ENCODE measurements at regions not wholly inside any gene's neighbourhood (a gene's known extent, or its start where the extent isn't known, plus 50 kb on each side); places are given as distances from the start of the nearest gene placed in this dataset.
A peak's percentile ranks its signal among the peaks of the same experiment; 100 is the strongest.

GRCh38 chr15:61393524-61393923 is 164.4 kb upstream of the RORA start (continued):
- no peak for TF ChIP-seq SREBF1 (IDR thresholded peaks at IDR 0.05; ENCODE audit: low read length)
- no peak for TF ChIP-seq POLR2AphosphoS5 (IDR thresholded peaks at IDR 0.05; ENCODE audit: low read length)
- no peak for TF ChIP-seq ZNF592 (IDR thresholded peaks at IDR 0.05)
- TF ChIP-seq HDGF (IDR thresholded peaks at IDR 0.05): no peak
- TF ChIP-seq SMARCA5 (IDR thresholded peaks at IDR 0.05): no peak
- no peak for TF ChIP-seq SUPT20H (IDR thresholded peaks at IDR 0.05; ENCODE audit: borderline replicate concordance, control insufficient read depth, low read depth, low read length)
- TF ChIP-seq PAX5 (IDR thresholded peaks at IDR 0.05; ENCODE audit: borderline replicate concordance, low read depth, low read length): no peak

GRCh38 chr15:61390138-61390537 is 161.0 kb upstream of the RORA start:
- Histone ChIP-seq H3K27ac (ENCODE audit: control insufficient read depth, insufficient read depth) (no peak overlapping the region), H3K4me3 (no peak overlapping the region), H2AFZ (ENCODE audit: control insufficient read depth, low read depth, low read length) (no peak overlapping the region), H3K9me3 (replicated peaks; ENCODE audit: control insufficient read depth, insufficient read depth, low read length) (no peaks in the 10 kb centered on the region), H3K4me1 (ENCODE audit: control insufficient read depth, insufficient read depth, low read length) (no peaks in the 10 kb centered on the region), H4K20me1 (ENCODE audit: control insufficient read depth, insufficient read depth) (no peaks in the 10 kb centered on the region), H3K9ac (ENCODE audit: control insufficient read depth, insufficient read depth, low read length) (no peak overlapping the region), H3K79me2 (ENCODE audit: control insufficient read depth, insufficient read depth, low read length) (no peaks in the 10 kb centered on the region), H3K36me3 (ENCODE audit: control insufficient read depth in 2 of 2, insufficient read depth in 2 of 2, low read length in 1 of 2) (no peaks in the 10 kb centered on the region), H3K27me3 (replicated peaks in 1 of 2; ENCODE audit: control insufficient read depth in 2 of 2, insufficient read depth in 2 of 2, low read length in 1 of 2) (no peaks in the 10 kb centered on the region), H3K4me2 (ENCODE audit: control insufficient read depth, insufficient read depth) (no peak overlapping the region)
- ChIA-PET SMC1A (ENCODE audit: uncharacterized antibody, unreplicated experiment) (no interaction called here), POLR2A (no interaction called here), RAD21 (ENCODE audit: unreplicated experiment) (no interaction called here), CTCF (no interaction called here)
- TF ChIP-seq RUNX3 (IDR thresholded peaks at IDR 0.05; ENCODE audit: low read length) (peak; percentile 18; the same call in 1 of the 2 replicates), ATF7 (IDR thresholded peaks at IDR 0.05; ENCODE audit: low read depth) (peak; percentile 55), NRF1 (conservative IDR thresholded peaks at IDR 0.05; ENCODE audit: low read depth, low read length) (no peak)
- ATAC-seq (peak; percentile 54; the same call in 1 of the 3 replicates), FAIRE-seq (no peak), DNase-seq (ENCODE audit: low read depth, low spot score) (no peak)
- intact Hi-C loops (cut with micrococcal nuclease; ENCODE audit: unreplicated experiment): no loop called here
- in situ Hi-C loops (cut with MboI): no loop called here
- no TSS peak for BruUV-seq (replicated peaks)
